ENCODE measurements at regions not wholly inside any gene's neighbourhood (a gene's known extent, or its start where the extent isn't known, plus 50 kb on each side); places are given as distances from the start of the nearest gene placed in this dataset.

DNA sequence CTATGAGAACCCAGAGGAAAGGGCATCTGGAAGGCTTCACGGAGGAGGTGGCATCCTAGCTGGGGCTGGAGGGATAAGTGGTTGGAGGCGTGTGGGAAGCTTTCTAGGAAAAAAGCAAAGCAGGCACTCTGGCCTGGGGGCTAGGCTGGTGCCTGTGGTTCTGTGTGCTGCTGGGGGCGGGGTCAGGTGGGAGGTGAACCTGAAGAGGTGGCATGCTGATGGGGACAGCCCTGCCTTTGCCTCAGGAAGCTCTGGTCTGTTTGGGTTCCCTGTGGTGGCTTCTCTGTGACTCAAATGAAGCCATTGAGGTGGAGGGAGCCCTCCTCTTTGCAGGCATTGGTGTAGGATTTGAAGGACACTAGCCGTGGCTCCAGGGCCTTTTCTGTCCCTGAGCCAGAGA is 221.6 kb upstream of the POU3F1 start:
- no peak overlapping the region for H2BK120ac ChIP-seq (ENCODE audit: low read depth, low read length)
- H3K4ac ChIP-seq (ENCODE audit: low read depth in 1 of 2, low read length in 2 of 2), result no peak overlapping the region
- no peak overlapping the region for H3K23ac ChIP-seq (ENCODE audit: low read length in 2 of 2)
- H3K4me1 ChIP-seq (ENCODE audit: control insufficient read depth, insufficient read depth, low read depth, low read length), result no peaks in the 10 kb centered on the region
- no peaks in the 10 kb centered on the region for H3K36me3 ChIP-seq (ENCODE audit: control insufficient read depth in 1 of 2, insufficient read depth in 2 of 2, low read depth in 1 of 2, low read length in 2 of 2)
- WGBS, result 25% methylated on average over 4 of the region's 4 CpGs
- no peak overlapping the region for H3K18ac ChIP-seq (ENCODE audit: low read depth in 1 of 2, low read length in 2 of 2)
- H3K27me3 ChIP-seq (ENCODE audit: control insufficient read depth in 1 of 2, insufficient read depth in 1 of 2, low read length in 2 of 2), result peaks cover 49 to 57% of the 10 kb centered on the region in 2 experiments
- no peak overlapping the region for H2BK5ac ChIP-seq (ENCODE audit: low read depth, low read length, poor library complexity, severe bottlenecking)
- H3K27ac ChIP-seq (ENCODE audit: low read length, poor library complexity, severe bottlenecking), result no peak overlapping the region
- DNase-seq, result no peak
- H4K91ac ChIP-seq (ENCODE audit: low read length), result no peak overlapping the region
- H3K9ac ChIP-seq (ENCODE audit: low read length), result no peak overlapping the region
- no peak overlapping the region for H3K4me3 ChIP-seq (ENCODE audit: insufficient read depth in 1 of 2, low read depth in 1 of 2, low read length in 2 of 2)
- no peak overlapping the region for H2AK5ac ChIP-seq (ENCODE audit: low read length, severe bottlenecking)
- H3K9me3 ChIP-seq (ENCODE audit: control insufficient read depth, low read length), result no peaks in the 10 kb centered on the region
- H3K4me2 ChIP-seq (ENCODE audit: low read length, poor library complexity, severe bottlenecking), result no peak overlapping the region
- H3K14ac ChIP-seq (ENCODE audit: low read length in 2 of 2), result no peak overlapping the region
- no peak overlapping the region for H4K8ac ChIP-seq (ENCODE audit: low read length)
- H3K79me1 ChIP-seq (replicated peaks; ENCODE audit: low read length, poor library complexity, severe bottlenecking), result no peaks in the 10 kb centered on the region
- H2AFZ ChIP-seq (ENCODE audit: low read depth, low read length), result no peak overlapping the region
- no peak overlapping the region for H2BK12ac ChIP-seq (ENCODE audit: low read length in 2 of 2)
- no peak overlapping the region for H2BK15ac ChIP-seq (ENCODE audit: low read depth, poor library complexity, severe bottlenecking)

- Histone ChIP-seq H3K4ac (ENCODE audit: low read depth in 1 of 2, low read length in 2 of 2) (no peak overlapping the region), H3K4me2 (ENCODE audit: low read length, poor library complexity, severe bottlenecking) (no peak overlapping the region), H3K4me3 (ENCODE audit: insufficient read depth in 1 of 2, low read depth in 1 of 2, low read length in 2 of 2) (no peak overlapping the region), H2BK5ac (ENCODE audit: low read depth, low read length, poor library complexity, severe bottlenecking) (no peak overlapping the region), H3K27me3 (ENCODE audit: control insufficient read depth in 1 of 2, insufficient read depth in 1 of 2, low read length in 2 of 2) (peaks cover 43 to 50% of the 10 kb centered on the region in 2 experiments), H3K9me3 (ENCODE audit: control insufficient read depth, low read length) (no peaks in the 10 kb centered on the region), H3K9ac (ENCODE audit: low read length) (no peak overlapping the region), H4K8ac (ENCODE audit: low read length) (no peak overlapping the region), H4K91ac (ENCODE audit: low read length) (no peak overlapping the region), H2AK5ac (ENCODE audit: low read length, severe bottlenecking) (no peak overlapping the region), H2BK120ac (ENCODE audit: low read depth, low read length) (no peak overlapping the region), H2BK12ac (ENCODE audit: low read length in 2 of 2) (no peak overlapping the region), H3K18ac (ENCODE audit: low read depth in 1 of 2, low read length in 2 of 2) (no peak overlapping the region), H3K23ac (ENCODE audit: low read length in 2 of 2) (no peak overlapping the region), H3K27ac (ENCODE audit: low read length, poor library complexity, severe bottlenecking) (no peak overlapping the region), H3K79me1 (replicated peaks; ENCODE audit: low read length, poor library complexity, severe bottlenecking) (no peaks in the 10 kb centered on the region), H2AFZ (ENCODE audit: low read depth, low read length) (no peak overlapping the region), H3K14ac (ENCODE audit: low read length in 2 of 2) (no peak overlapping the region), H3K36me3 (ENCODE audit: control insufficient read depth in 1 of 2, insufficient read depth in 2 of 2, low read depth in 1 of 2, low read length in 2 of 2) (no peaks in the 10 kb centered on the region), H2BK15ac (ENCODE audit: low read depth, poor library complexity, severe bottlenecking) (no peak overlapping the region), H3K4me1 (ENCODE audit: control insufficient read depth, insufficient read depth, low read depth, low read length) (no peaks in the 10 kb centered on the region)
- no peak for DNase-seq
- 63% methylated on average over 5 of the region's 7 CpGs for WGBS
Observed at GRCh38 chr1:38267037-38268036, 220.7 kb upstream of the POU3F1 start.

DNA sequence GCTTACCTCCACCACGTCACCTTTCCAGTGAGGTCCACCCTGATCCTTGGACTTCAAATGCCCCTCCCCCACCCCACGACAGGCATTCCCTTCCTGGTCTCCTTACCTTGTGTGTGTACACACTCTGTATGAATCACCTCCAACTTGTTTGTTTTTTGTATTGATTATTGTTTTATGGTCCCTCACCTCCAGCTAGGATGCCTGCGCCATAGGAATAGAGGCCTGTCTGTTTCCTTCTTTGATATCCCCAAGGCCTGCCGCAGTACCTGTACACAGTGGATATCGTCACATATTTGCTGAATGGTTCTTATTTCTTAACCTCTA is 219.6 kb upstream of the POU3F1 start:
- Histone ChIP-seq H3K4me1 (ENCODE audit: control insufficient read depth, insufficient read depth, low read depth, low read length) (no peaks in the 10 kb centered on the region), H3K27me3 (ENCODE audit: control insufficient read depth in 1 of 2, insufficient read depth in 1 of 2, low read length in 2 of 2) (peaks cover 41 to 45% of the 10 kb centered on the region in 2 experiments), H2BK12ac (ENCODE audit: low read length in 2 of 2) (no peak overlapping the region), H3K14ac (ENCODE audit: low read length in 2 of 2) (no peak overlapping the region), H2BK15ac (ENCODE audit: low read depth, poor library complexity, severe bottlenecking) (no peak overlapping the region), H3K23ac (ENCODE audit: low read length in 2 of 2) (no peak overlapping the region), H2AFZ (ENCODE audit: low read depth, low read length) (no peak overlapping the region), H2BK120ac (ENCODE audit: low read depth, low read length) (no peak overlapping the region), H4K8ac (ENCODE audit: low read length) (no peak overlapping the region), H3K4ac (ENCODE audit: low read depth in 1 of 2, low read length in 2 of 2) (no peak overlapping the region), H3K4me2 (ENCODE audit: low read length, poor library complexity, severe bottlenecking) (no peak overlapping the region), H4K91ac (ENCODE audit: low read length) (no peak overlapping the region), H3K18ac (ENCODE audit: low read depth in 1 of 2, low read length in 2 of 2) (no peak overlapping the region), H3K27ac (ENCODE audit: low read length, poor library complexity, severe bottlenecking) (no peak overlapping the region), H3K9ac (ENCODE audit: low read length) (no peak overlapping the region), H3K9me3 (ENCODE audit: control insufficient read depth, low read length) (no peaks in the 10 kb centered on the region), H2BK5ac (ENCODE audit: low read depth, low read length, poor library complexity, severe bottlenecking) (no peak overlapping the region), H2AK5ac (ENCODE audit: low read length, severe bottlenecking) (no peak overlapping the region), H3K79me1 (replicated peaks; ENCODE audit: low read length, poor library complexity, severe bottlenecking) (no peaks in the 10 kb centered on the region), H3K36me3 (ENCODE audit: control insufficient read depth in 1 of 2, insufficient read depth in 2 of 2, low read depth in 1 of 2, low read length in 2 of 2) (no peaks in the 10 kb centered on the region), H3K4me3 (ENCODE audit: insufficient read depth in 1 of 2, low read depth in 1 of 2, low read length in 2 of 2) (no peak overlapping the region)
- WGBS, result 76% methylated on average over 4 of the region's 5 CpGs
- no peak for DNase-seq

GRCh38 chr1:38265293-38266196 is 219.0 kb upstream of the POU3F1 start:
- 67% methylated on average over 15 of the region's 15 CpGs for WGBS
- Histone ChIP-seq H3K18ac (ENCODE audit: low read depth in 1 of 2, low read length in 2 of 2) (no peak overlapping the region), H3K27ac (ENCODE audit: low read length, poor library complexity, severe bottlenecking) (no peak overlapping the region), H2AK5ac (ENCODE audit: low read length, severe bottlenecking) (no peak overlapping the region), H3K27me3 (ENCODE audit: control insufficient read depth in 1 of 2, insufficient read depth in 1 of 2, low read length in 2 of 2) (peaks cover 39 to 41% of the 10 kb centered on the region in 2 experiments), H3K36me3 (ENCODE audit: control insufficient read depth in 1 of 2, insufficient read depth in 2 of 2, low read depth in 1 of 2, low read length in 2 of 2) (no peaks in the 10 kb centered on the region), H2AFZ (ENCODE audit: low read depth, low read length) (no peak overlapping the region), H3K14ac (ENCODE audit: low read length in 2 of 2) (no peak overlapping the region), H3K4me2 (ENCODE audit: low read length, poor library complexity, severe bottlenecking) (no peak overlapping the region), H2BK12ac (ENCODE audit: low read length in 2 of 2) (no peak overlapping the region), H2BK120ac (ENCODE audit: low read depth, low read length) (no peak overlapping the region), H2BK15ac (ENCODE audit: low read depth, poor library complexity, severe bottlenecking) (no peak overlapping the region), H3K9ac (ENCODE audit: low read length) (no peak overlapping the region), H4K8ac (ENCODE audit: low read length) (no peak overlapping the region), H3K23ac (ENCODE audit: low read length in 2 of 2) (no peak overlapping the region), H4K91ac (ENCODE audit: low read length) (no peak overlapping the region), H3K79me1 (replicated peaks; ENCODE audit: low read length, poor library complexity, severe bottlenecking) (no peaks in the 10 kb centered on the region), H3K9me3 (ENCODE audit: control insufficient read depth, low read length) (no peaks in the 10 kb centered on the region), H3K4me3 (ENCODE audit: insufficient read depth in 1 of 2, low read depth in 1 of 2, low read length in 2 of 2) (no peak overlapping the region), H2BK5ac (ENCODE audit: low read depth, low read length, poor library complexity, severe bottlenecking) (no peak overlapping the region), H3K4me1 (ENCODE audit: control insufficient read depth, insufficient read depth, low read depth, low read length) (no peaks in the 10 kb centered on the region), H3K4ac (ENCODE audit: low read depth in 1 of 2, low read length in 2 of 2) (no peak overlapping the region)
- DNase-seq, result no peak

All from mesenchymal stem cell (in vitro differentiated cells and primary cell).